ENCODE measurements at regions not wholly inside any gene's neighbourhood (a gene's known extent, or its start where the extent isn't known, plus 50 kb on each side); places are given as distances from the start of the nearest gene placed in this dataset.

DNA sequence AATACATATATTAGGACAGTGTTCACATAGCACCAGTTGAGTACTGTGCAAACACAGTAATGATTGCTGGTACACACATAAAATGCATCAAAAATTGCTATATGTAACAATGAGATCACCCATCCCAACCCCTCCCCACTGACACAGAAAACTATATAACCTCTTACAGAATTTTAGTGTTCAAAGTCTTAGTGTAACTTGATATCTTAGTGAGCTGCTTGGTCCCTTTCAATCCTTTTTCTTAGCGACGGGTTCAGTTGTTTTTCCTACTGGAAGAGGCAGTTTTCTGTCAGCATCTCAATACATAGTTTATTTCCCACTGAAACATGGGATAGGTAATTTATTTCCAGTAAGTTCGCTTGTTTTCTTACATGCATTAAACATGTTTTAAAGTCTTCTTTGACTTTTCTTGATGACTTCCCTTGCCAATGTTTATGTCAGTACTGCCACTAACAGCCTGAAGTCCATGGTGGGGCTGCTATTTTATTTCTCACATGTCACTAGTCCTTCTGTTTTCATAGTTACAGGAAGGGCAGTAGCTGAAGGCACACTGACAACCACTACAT is 96.4 kb upstream of the FOXC1 start:
- no peak overlapping the region for H3K4me3 Mint-ChIP-seq
- peaks cover 0 to 2% (median 0%) of the 10 kb centered on the region in 6 donors for H3K9me3 Mint-ChIP-seq
- H3K4me1 Mint-ChIP-seq = peaks cover 2 to 7% of the 10 kb centered on the region in 2 donors
- no peak for DNase-seq
- peaks cover 0 to 17% (median 4%) of the 10 kb centered on the region in 3 donors for H3K27me3 Mint-ChIP-seq (ENCODE audit: low read depth in 3 of 3)
- no peak overlapping the region for H3K27ac Mint-ChIP-seq
- no peaks in the 10 kb centered on the region for H3K36me3 Mint-ChIP-seq

DNA sequence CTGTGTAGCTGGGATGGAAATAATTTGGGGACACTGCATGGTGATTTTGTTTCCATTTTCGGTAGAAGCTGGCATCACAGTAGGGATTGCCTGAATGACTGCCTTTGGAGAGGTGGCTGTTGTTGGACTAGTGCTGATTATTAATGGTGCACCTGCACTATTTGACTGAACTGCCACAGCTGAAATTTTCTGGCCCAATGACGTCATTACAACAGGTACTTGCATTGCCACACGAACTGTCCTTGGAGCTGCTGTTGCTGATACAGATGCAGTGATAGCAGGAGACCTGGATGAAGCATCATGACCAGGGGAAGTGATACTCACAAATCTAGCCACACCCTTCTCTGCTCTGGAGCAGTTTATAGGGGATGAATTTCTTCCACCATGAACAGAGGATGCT is 95.6 kb upstream of the FOXC1 start:
- H3K4me1 Mint-ChIP-seq = peaks cover 2 to 7% of the 10 kb centered on the region in 2 donors

DNA sequence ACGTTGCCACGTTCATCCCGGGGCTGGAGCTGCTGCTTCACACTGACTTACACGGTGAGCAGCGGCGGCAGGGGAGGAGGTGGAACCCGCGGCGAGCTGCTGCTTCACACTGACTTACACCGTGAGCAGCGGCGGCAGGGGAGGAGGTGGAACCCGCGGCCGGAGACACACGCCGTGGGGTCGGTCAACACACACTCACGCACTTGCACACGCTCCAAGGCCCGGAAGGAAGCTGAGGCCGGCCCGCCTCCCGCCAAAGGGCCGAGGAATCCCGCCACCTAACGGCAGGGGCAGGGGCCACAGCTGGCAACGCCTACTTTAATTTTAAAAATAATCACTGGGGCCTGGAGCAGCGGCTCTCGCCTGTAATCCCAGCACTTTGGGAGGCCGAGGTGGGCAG is 94.4 kb upstream of the FOXC1 start:
- H3K36me3 Mint-ChIP-seq = no peaks in the 10 kb centered on the region
- H3K9me3 Mint-ChIP-seq = no peaks in the 10 kb centered on the region
- no peak overlapping the region for H3K4me3 Mint-ChIP-seq
- peaks cover 2 to 7% of the 10 kb centered on the region in 2 donors for H3K4me1 Mint-ChIP-seq
- no peak overlapping the region for H3K27ac Mint-ChIP-seq
- DNase-seq = no peak
- peaks cover 0 to 6% (median 5%) of the 10 kb centered on the region in 3 donors for H3K27me3 Mint-ChIP-seq (ENCODE audit: low read depth in 3 of 3)

More for the DNA sequence above, 95.6 kb upstream of the FOXC1 start:
- no peak for DNase-seq
- H3K36me3 Mint-ChIP-seq = no peaks in the 10 kb centered on the region
- peaks cover 0 to 14% (median 4%) of the 10 kb centered on the region in 3 donors for H3K27me3 Mint-ChIP-seq (ENCODE audit: low read depth in 3 of 3)
- H3K4me3 Mint-ChIP-seq = no peak overlapping the region
- peaks cover 0 to 2% (median 0%) of the 10 kb centered on the region in 6 donors for H3K9me3 Mint-ChIP-seq
- H3K27ac Mint-ChIP-seq = no peak overlapping the region

DNA sequence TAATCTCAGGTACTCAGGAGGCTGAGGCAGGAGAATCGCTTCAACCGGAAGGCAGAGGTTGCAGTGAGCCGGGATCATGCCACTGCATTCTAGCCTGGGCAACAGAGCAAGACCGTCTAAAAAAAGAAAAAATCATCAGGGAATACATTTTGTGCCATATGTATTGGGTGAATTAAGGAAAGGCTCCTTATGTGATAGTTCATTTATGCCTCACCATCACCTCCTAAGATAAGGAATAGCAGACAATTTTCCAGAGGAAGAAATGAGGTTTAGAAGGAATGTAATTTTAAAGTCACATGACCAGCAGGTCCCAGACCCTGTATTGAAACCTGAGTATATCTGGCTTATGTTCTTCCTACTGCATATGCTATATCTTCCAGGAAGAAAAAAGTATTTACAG is 93.9 kb upstream of the FOXC1 start:
- H3K27me3 Mint-ChIP-seq (ENCODE audit: low read depth in 3 of 3) = peaks cover 0 to 6% (median 5%) of the 10 kb centered on the region in 3 donors
- no peak overlapping the region for H3K4me3 Mint-ChIP-seq
- peaks cover 2 to 7% of the 10 kb centered on the region in 2 donors for H3K4me1 Mint-ChIP-seq
- H3K9me3 Mint-ChIP-seq = no peaks in the 10 kb centered on the region
- no peaks in the 10 kb centered on the region for H3K36me3 Mint-ChIP-seq
- no peak overlapping the region for H3K27ac Mint-ChIP-seq
- no peak for DNase-seq

DNA sequence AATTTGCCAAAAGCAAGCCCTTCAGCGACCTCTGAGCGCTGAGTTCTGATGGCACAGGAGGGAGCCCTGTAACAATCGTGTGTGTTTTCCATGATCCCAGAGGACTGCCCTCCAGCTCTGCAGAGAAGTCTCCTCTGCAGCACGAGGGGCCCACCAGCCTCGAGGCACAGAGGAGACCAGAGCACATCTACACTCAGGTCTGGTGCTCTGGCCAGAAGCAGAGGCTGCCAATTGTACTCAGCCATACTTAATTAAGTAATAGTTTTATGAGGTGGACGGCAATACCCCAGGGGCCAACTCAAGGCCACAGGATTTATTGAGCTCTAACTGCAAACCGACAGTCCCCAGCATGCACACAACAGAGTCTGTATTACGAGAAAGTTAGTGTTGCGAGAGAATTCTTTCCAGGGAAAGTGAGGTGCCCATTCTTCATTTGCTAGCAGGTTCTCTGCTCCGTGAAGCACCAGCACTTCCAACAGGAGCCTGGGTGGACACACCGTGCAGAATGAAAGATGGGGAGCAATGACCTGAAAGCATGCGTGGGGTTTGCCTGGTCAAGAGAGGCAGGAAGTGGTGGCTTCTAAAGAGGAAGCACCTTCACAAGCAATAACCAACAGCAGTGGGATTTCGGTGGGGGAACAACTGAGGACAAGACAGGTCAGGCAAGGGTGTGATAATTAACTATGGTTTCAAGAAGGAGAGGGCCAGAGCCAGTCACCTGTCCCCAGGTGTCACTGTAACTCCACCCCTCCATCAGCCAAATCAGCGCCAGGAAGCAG is 92.8 kb upstream of the FOXC1 start:
- no peaks in the 10 kb centered on the region for H3K36me3 Mint-ChIP-seq
- peaks cover 0 to 8% (median 6%) of the 10 kb centered on the region in 3 donors for H3K27me3 Mint-ChIP-seq (ENCODE audit: low read depth in 3 of 3)
- no peak overlapping the region for H3K27ac Mint-ChIP-seq
- no peak overlapping the region for H3K4me3 Mint-ChIP-seq
- no peak for DNase-seq
- no peaks in the 10 kb centered on the region for H3K9me3 Mint-ChIP-seq
- peaks cover 2 to 7% of the 10 kb centered on the region in 2 donors for H3K4me1 Mint-ChIP-seq

DNA sequence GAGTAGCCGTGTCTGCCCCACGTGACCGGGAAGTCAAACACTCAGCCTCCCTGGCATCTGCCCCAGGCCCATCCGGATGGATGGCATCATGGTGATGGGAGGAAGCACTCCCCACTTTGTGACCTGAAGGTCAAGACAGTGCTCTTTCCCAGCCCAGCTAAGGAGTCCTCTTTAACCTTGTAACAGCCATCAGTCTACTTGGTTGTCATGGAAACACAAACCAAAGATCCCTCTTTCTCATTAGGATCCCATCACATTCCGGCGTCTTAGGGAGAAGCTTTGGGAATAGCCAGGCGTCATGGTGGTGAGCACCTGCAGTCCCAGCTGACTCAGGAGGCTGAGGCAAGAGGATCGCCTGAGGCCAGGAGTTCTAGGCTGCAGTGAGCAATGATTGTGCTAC is 90.9 kb upstream of the FOXC1 start:
- Mint-ChIP-seq H3K4me1 (peaks cover 4 to 13% of the 10 kb centered on the region in 2 donors), H3K27me3 (ENCODE audit: low read depth in 3 of 3) (peaks cover under 1 to 8% (median 8%) of the 10 kb centered on the region in 3 donors), H3K9me3 (no peaks in the 10 kb centered on the region), H3K27ac (no peak overlapping the region), H3K4me3 (no peak overlapping the region), H3K36me3 (no peaks in the 10 kb centered on the region)
- DNase-seq = no peak

DNA sequence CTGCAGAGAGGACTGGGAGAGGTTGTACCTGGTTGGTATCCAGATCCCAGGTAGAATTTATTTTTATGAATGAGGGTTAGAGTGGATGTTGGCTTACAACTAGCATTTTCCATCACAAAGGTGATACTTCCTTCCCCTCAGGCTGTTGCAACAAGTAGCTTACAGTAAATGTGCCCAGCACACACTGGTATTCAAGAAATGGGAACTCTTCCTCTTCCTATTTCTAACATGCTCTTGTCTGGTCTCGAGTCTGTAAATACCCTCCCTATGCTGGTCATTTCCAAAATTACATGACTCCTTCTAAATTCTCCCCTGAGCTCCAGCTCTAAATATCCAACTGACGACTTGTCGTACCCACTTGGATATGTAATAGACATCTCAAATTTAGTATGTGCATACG is 90.1 kb upstream of the FOXC1 start:
- Mint-ChIP-seq H3K4me1 (peaks cover 10 to 21% of the 10 kb centered on the region in 2 donors), H3K27ac (no peak overlapping the region)

DNA sequence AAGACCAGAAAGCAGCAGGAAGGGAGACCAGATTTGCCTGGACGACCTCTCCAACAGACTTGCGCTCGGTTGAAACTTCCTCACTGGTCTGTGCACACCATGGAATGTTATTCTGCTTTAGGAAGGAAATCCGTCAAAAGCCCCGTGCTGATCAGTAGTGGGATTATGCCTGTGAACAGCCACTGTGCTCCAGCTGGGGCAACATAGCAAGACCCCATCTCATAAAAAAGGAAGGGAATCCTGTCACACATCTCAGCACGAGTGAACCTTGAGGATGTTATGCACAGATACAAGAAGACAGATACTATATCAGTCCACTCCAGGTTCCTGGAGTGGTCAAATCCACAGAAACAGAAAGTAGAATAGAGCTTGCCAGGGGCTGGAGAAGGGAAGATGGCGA is 86.9 kb upstream of the FOXC1 start:
- no peak for DNase-seq
- H3K27ac Mint-ChIP-seq = no peak overlapping the region
- H3K4me1 Mint-ChIP-seq = peaks cover 35 to 44% of the 10 kb centered on the region in 2 donors
- peaks cover 1 to 14% (median 8%) of the 10 kb centered on the region in 3 donors for H3K27me3 Mint-ChIP-seq (ENCODE audit: low read depth in 3 of 3)
- H3K36me3 Mint-ChIP-seq = no peaks in the 10 kb centered on the region
- H3K9me3 Mint-ChIP-seq = no peaks in the 10 kb centered on the region
- peak overlapping the region in 3 of 5 donors; percentile 20 to 54 (median 34) for H3K4me3 Mint-ChIP-seq

More for the DNA sequence above, 90.1 kb upstream of the FOXC1 start:
- Mint-ChIP-seq H3K36me3 (no peaks in the 10 kb centered on the region), H3K9me3 (no peaks in the 10 kb centered on the region), H3K4me3 (no peak overlapping the region), H3K27me3 (ENCODE audit: low read depth in 3 of 3) (peaks cover 1 to 12% (median 8%) of the 10 kb centered on the region in 3 donors)
- no peak for DNase-seq

DNA sequence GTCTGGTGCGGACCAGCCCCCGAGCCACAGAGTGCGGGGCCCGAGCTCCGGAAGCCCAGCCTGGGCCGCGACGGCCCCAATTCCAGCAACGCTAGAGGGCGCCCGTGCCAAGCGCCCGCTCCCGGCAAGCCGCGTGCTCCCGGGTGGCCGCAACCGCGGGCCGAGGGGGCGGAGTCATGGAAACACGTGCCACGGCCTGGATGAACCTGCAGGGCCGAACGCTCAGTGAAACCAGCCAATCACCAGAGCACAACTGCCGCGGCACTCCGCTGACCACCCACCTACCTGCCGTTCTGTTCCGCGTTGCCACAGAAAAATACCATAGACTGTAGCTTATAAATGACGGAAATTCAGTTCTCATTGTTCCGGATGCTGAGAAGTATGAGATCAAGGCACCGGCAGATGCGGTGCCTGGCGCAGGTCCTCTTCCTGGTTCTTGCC is 85.7 kb upstream of the FOXC1 start:
- peak; percentile 71 to 84 (median 75) for DNase-seq
- Mint-ChIP-seq H3K36me3 (no peaks in the 10 kb centered on the region), H3K27ac (peak overlapping the region in 5 of 6 donors; percentile 42 to 90 (median 67)), H3K27me3 (ENCODE audit: low read depth in 3 of 3) (peaks cover 4 to 14% (median 11%) of the 10 kb centered on the region in 3 donors), H3K9me3 (no peaks in the 10 kb centered on the region), H3K4me3 (peak overlapping the region; percentile 66 to 83 (median 79)), H3K4me1 (peaks cover 42 to 57% of the 10 kb centered on the region in 2 donors)

DNA sequence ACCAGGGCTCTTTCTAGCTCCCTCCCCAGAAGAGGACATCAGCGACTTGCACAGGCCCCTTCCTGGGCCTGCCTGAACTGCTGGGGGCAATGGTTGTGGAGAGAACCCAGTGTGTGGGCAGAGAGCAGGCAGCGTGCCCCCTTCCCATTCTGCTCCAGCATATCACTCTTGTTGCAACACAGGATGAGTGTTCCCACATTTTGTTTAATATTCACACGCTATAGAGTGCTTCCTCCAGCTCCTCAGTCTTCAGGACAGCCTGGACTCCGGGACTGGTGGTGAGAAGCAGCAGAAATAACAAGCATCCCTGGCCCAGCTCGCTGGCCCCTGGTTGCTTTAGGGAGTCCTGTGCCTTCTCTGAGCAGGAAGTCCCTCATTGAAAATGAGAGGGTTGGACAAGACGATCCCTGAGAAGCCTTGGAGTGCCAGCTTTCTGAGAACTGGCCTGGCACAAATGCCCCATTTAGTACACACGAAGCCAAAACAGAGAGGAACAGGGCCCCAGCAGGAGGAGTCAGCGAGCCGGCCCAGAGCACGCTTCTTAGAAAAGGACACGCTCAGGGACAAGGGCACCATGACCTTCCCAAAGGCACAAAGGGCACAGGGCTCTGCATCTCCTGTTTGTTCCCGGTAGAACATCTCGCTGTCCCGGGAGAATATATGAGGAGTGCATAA is 84.2 kb upstream of the FOXC1 start:
- H3K4me1 Mint-ChIP-seq = peaks cover 48 to 72% of the 10 kb centered on the region in 2 donors
- H3K9me3 Mint-ChIP-seq = no peaks in the 10 kb centered on the region
- H3K4me3 Mint-ChIP-seq = peak overlapping the region in 2 of 5 donors; percentile 24 to 38
- peaks cover 4 to 11% (median 11%) of the 10 kb centered on the region in 3 donors for H3K27me3 Mint-ChIP-seq (ENCODE audit: low read depth in 3 of 3)
- H3K36me3 Mint-ChIP-seq = no peaks in the 10 kb centered on the region
- peak overlapping the region in 1 of 6 donors; percentile 12 for H3K27ac Mint-ChIP-seq
- DNase-seq = no peak

DNA sequence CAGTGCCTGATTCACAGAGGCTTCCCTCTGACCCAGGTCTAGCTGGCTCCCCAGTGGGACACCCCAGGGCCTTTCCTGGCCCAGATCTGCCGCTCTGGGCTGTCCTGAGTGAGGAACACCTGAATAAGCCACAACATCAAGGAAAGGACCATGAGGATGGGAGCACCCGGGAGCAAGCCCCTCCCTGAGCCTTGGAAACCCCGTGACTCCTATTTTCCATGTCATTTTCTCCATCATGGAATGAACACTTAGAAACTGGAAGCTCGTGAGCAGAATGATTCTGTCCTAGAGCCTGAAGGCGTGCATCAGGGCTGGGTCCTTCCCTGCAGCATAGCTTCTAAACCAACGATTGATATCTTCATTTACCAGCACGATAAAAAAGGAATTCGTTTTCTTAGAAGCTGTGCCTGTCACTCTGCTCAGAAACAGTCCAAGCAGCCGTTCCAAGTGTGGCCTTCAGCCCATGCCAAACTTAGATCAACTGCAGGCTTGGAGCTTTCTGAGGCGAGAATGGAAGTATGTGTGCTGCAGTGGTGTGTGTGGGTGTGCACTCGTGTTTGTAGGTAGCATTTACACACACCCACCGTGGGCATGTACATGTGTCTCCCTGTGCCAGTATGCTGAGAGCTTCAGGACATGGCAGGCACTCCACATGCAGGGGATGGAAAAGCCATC is 83.2 kb upstream of the FOXC1 start:
- H3K27me3 Mint-ChIP-seq (ENCODE audit: low read depth in 3 of 3) = peaks cover 4 to 11% (median 10%) of the 10 kb centered on the region in 3 donors
- peaks cover 48 to 76% of the 10 kb centered on the region in 2 donors for H3K4me1 Mint-ChIP-seq
- H3K4me3 Mint-ChIP-seq = peak overlapping the region; percentile 46 to 76 (median 58)
- H3K36me3 Mint-ChIP-seq = no peaks in the 10 kb centered on the region
- H3K9me3 Mint-ChIP-seq = no peaks in the 10 kb centered on the region
- H3K27ac Mint-ChIP-seq = peak overlapping the region in 3 of 6 donors; percentile 13 to 86 (median 74)
- DNase-seq = no peak

DNA sequence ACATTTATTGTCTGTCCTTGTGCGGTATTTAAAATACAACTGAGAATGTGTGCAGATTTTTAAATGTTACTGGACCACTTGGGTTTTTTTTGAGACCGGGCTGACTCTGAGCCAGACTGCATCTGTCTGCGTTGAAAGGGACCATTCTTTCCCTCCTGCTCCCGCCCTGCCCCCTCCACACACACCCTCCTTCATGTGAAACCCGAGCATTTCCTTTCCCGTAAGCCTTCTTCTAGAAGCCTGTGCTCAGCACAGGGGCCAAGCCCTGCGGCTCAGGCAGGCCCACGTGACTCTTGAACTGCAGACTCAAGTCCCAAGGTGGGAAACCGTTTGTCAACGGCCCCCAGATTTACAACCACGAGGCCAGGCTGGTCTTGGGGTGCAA is 82.7 kb upstream of the FOXC1 start:
- Mint-ChIP-seq H3K4me1 (peaks cover 48 to 76% of the 10 kb centered on the region in 2 donors), H3K4me3 (peak overlapping the region; percentile 46 to 76 (median 58)), H3K27me3 (ENCODE audit: low read depth in 3 of 3) (peaks cover 4 to 11% (median 8%) of the 10 kb centered on the region in 3 donors), H3K36me3 (no peaks in the 10 kb centered on the region), H3K9me3 (no peaks in the 10 kb centered on the region), H3K27ac (peak overlapping the region in 3 of 6 donors; percentile 66 to 86 (median 74))
- peak; percentile 10 to 57 (median 14) for DNase-seq

DNA sequence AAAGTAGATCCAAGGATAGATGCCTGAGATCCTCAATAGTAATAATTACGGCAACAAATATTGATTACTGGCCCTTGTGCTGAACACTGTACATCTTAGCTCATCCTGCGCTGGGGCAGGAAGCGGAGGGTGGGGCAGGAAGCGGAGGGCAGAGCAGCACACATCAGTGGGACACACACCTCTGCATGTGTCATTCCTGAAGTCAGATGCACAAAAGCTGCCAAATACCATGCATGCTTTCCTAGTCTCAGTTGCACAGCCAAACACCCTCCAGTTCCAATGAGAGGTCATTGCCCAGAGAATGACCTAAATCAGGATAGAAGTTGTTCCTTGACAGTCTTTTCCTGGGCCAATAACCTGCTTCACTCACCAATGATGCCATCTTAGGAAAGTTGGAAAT is 74.4 kb upstream of the FOXC1 start:
- Mint-ChIP-seq H3K27me3 (ENCODE audit: low read depth in 3 of 3) (no peaks in the 10 kb centered on the region), H3K36me3 (no peaks in the 10 kb centered on the region), H3K4me1 (peaks cover 15 to 31% of the 10 kb centered on the region in 2 donors), H3K9me3 (no peaks in the 10 kb centered on the region), H3K4me3 (peak overlapping the region in 4 of 5 donors; percentile 23 to 79 (median 62)), H3K27ac (peak overlapping the region in 4 of 6 donors; percentile 35 to 88 (median 69))
- no peak for DNase-seq

Measured in immature natural killer cell (primary cell).